OCI-LY7 (cell line): ENCODE measurements at regions not wholly inside any gene's neighbourhood (a gene's known extent, or its start where the extent isn't known, plus 50 kb on each side); places are given as distances from the start of the nearest gene placed in this dataset.

Source experiments
- BruUV-seq: library from RNA; stranded (reverse); fragments of 400-500 nt; replicated peaks from 2 replicates; lab custom pipeline; 2021; lab: Mats Ljungman, UMichigan
- CTCF ChIA-PET: fragments of 300-600 bp; sonication (Branson Sonifier 250); formaldehyde crosslinking; loops from one replicate; lab custom pipeline; 2022; ENCODE audit warnings: antibody characterized with exemption; ENCODE audit not compliant: unreplicated experiment; lab: Charles Lee
- POLR2A ChIA-PET: fragments of 300-600 bp; sonication (Branson Sonifier 250); formaldehyde crosslinking; loops from one replicate; lab custom pipeline; 2022; ENCODE audit warnings: antibody characterized with exemption; lab: Charles Lee
- DNase-seq: peaks from one replicate; pipeline ENCODE4 v3.0.0-alpha.2; 2015; ENCODE audit warnings: low spot score
- H2AFZ ChIP-seq: fragments of 200-600 bp; sonication (generic), shearing (Covaris generic); 2 replicates; pipeline ENCODE4 v1.6.1; 2014; ENCODE audit warnings: mild to moderate bottlenecking, antibody characterized with exemption, low read length, moderate library complexity
- H3K27ac ChIP-seq: fragments of 200-600 bp; sonication (generic); 2 replicates; pipeline ENCODE4 v1.5.1; 2014; ENCODE audit warnings: mixed run types, low read depth, mild to moderate bottlenecking, moderate library complexity, low read length, inconsistent platforms; ENCODE audit not compliant: poor library complexity, severe bottlenecking
- H3K36me3 ChIP-seq: fragments of 200-600 bp; sonication (generic); 2 replicates; pipeline ENCODE4 v1.6.1; 2014; ENCODE audit warnings: mild to moderate bottlenecking, antibody characterized with exemption, low read length, moderate library complexity, mixed read lengths; ENCODE audit not compliant: insufficient read depth
- H3K4me1 ChIP-seq: fragments of 200-600 bp; sonication (generic); 2 replicates; pipeline ENCODE4 v1.5.1; 2014; ENCODE audit warnings: mild to moderate bottlenecking, low read length; ENCODE audit not compliant: insufficient read depth, poor library complexity, severe bottlenecking
- H3K4me2 ChIP-seq: fragments of 200-600 bp; sonication (generic); 2 replicates; pipeline ENCODE4 v1.6.1; 2014; ENCODE audit warnings: mild to moderate bottlenecking, low read length
- H3K4me3 ChIP-seq: fragments of 200-600 bp; sonication (generic); 2 replicates; pipeline ENCODE4 v1.5.1; 2014; ENCODE audit warnings: mild to moderate bottlenecking, low read depth, low read length; ENCODE audit not compliant: poor library complexity, severe bottlenecking
- H3K79me2 ChIP-seq: fragments of 200-600 bp; sonication (generic); 2 replicates; pipeline ENCODE4 v1.6.1; 2016; ENCODE audit warnings: low read depth, mild to moderate bottlenecking, low read length, moderate library complexity, mixed read lengths; ENCODE audit not compliant: insufficient read depth
- H3K9me2 ChIP-seq: fragments of 200-600 bp; sonication (generic); 2 replicates; pipeline ENCODE4 v1.6.1; 2016; ENCODE audit warnings: mild to moderate bottlenecking, low read length, mixed read lengths; ENCODE audit not compliant: insufficient read depth
- H3K9me3 ChIP-seq: fragments of 200-600 bp; sonication (generic); 2 replicates; pipeline ENCODE4 v1.6.1; 2014; ENCODE audit warnings: mild to moderate bottlenecking, mixed run types, low read length, mixed read lengths
- H4K20me1 ChIP-seq: fragments of 200-600 bp; sonication (generic); 2 replicates; pipeline ENCODE4 v1.6.1; 2014; ENCODE audit warnings: mild to moderate bottlenecking, antibody characterized with exemption, low read length, moderate library complexity, mixed read lengths; ENCODE audit not compliant: insufficient read depth
- CTCF ChIP-seq: fragments of 200-600 bp; sonication (generic); conservative IDR thresholded peaks from 2 replicates; pipeline ENCODE4 v1.5.1; 2014; ENCODE audit warnings: mild to moderate bottlenecking, antibody characterized with exemption, low read length, moderate library complexity, mixed read lengths
- EZH2phosphoT487 ChIP-seq: fragments of 200-600 bp; sonication (generic); IDR thresholded peaks from 2 replicates; pipeline ENCODE4 v1.6.1; 2018; ENCODE audit warnings: low read depth, borderline replicate concordance, mild to moderate bottlenecking, mixed run types, antibody characterized with exemption, low read length, moderate library complexity, mixed read lengths
- intact Hi-C: fragments of 100-400 bp; cut with micrococcal nuclease; formaldehyde crosslinking; loops from one replicate; pipeline ENCODE4 v1.10.0; 2022; ENCODE audit not compliant: unreplicated experiment

DNA sequence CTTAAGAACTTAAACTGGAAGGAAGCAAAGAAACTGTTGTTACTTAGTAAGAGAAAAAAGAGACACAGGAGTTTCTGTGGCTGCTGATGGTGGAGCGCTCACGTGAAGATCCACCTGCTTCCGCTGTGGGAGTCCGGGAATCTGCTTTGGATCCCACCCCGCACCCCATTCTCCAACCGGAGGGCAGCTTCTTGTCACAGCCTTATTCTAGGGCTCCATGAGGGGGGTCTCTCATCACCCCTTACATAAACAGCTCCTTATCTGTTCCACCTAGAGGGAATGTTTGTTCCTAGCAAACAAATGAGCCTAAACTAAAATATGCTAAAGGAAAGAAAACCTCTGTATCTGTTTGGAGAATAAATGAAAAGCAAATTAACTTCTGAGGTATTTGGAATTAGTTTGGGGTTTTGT, 280.5 kb downstream of the QKI start:
- POLR2A ChIA-PET, result interaction anchor here (0.5 kb wide), 1 partner anchor 36 kb away, joined by 3 read pairs; no protein-coding TSS in a partner anchor
- BruUV-seq, result no TSS peak
- CTCF ChIA-PET, result no interaction called here

GRCh38 chr6:163694072-163694471, 279.6 kb downstream of the QKI start:
- H3K4me2 ChIP-seq, result no peak overlapping the region
- no peak overlapping the region for H2AFZ ChIP-seq
- no peaks in the 10 kb centered on the region for H3K4me1 ChIP-seq
- BruUV-seq, result no TSS peak
- TF ChIP-seq EZH2phosphoT487 (no peak), CTCF (no peak)
- no peak for DNase-seq
- CTCF ChIA-PET, result no interaction called here
- H3K27ac ChIP-seq, result no peak overlapping the region
- no peak overlapping the region for H3K4me3 ChIP-seq
- no peaks in the 10 kb centered on the region for H3K79me2 ChIP-seq
- POLR2A ChIA-PET, result no interaction called here
- no peaks in the 10 kb centered on the region for H3K9me3 ChIP-seq
- H4K20me1 ChIP-seq, result no peaks in the 10 kb centered on the region
- intact Hi-C loops, result no loop called here
- no peaks in the 10 kb centered on the region for H3K9me2 ChIP-seq
- H3K36me3 ChIP-seq, result no peaks in the 10 kb centered on the region

More for the DNA sequence above, 280.5 kb downstream of the QKI start:
- DNase-seq, result no peak
- no peaks in the 10 kb centered on the region for H3K4me1 ChIP-seq
- H3K4me3 ChIP-seq, result no peak overlapping the region
- no peaks in the 10 kb centered on the region for H3K9me3 ChIP-seq
- H3K27ac ChIP-seq, result no peak overlapping the region
- no peak overlapping the region for H2AFZ ChIP-seq
- no peaks in the 10 kb centered on the region for H3K9me2 ChIP-seq
- H3K36me3 ChIP-seq, result no peaks in the 10 kb centered on the region
- H3K79me2 ChIP-seq, result no peaks in the 10 kb centered on the region
- TF ChIP-seq CTCF (no peak), EZH2phosphoT487 (no peak)
- intact Hi-C loops, result no loop called here
- H3K4me2 ChIP-seq, result no peak overlapping the region
- no peaks in the 10 kb centered on the region for H4K20me1 ChIP-seq

- H3K36me3 ChIP-seq, result no peaks in the 10 kb centered on the region
- no peak overlapping the region for H3K4me2 ChIP-seq
- intact Hi-C loops, result no loop called here
- H4K20me1 ChIP-seq, result no peaks in the 10 kb centered on the region
- POLR2A ChIA-PET, result interaction anchor here (0.8 kb wide), 1 partner anchor 16 kb away, joined by 5 read pairs; no protein-coding TSS in a partner anchor
- TF ChIP-seq EZH2phosphoT487, result no peak
- no peak for TF ChIP-seq CTCF
- H3K4me1 ChIP-seq, result no peaks in the 10 kb centered on the region
- BruUV-seq, result no TSS peak
- no peaks in the 10 kb centered on the region for H3K9me2 ChIP-seq
- no peak for DNase-seq
- H3K27ac ChIP-seq, result no peak overlapping the region
- CTCF ChIA-PET, result no interaction called here
- no peak overlapping the region for H2AFZ ChIP-seq
- no peak overlapping the region for H3K4me3 ChIP-seq
- H3K9me3 ChIP-seq, result no peaks in the 10 kb centered on the region
- H3K79me2 ChIP-seq, result no peaks in the 10 kb centered on the region
These were observed 276.5 kb downstream of the QKI start for GRCh38 chr6:163691049-163691448.
